ENCODE measurements at regions not wholly inside any gene's neighbourhood (a gene's known extent, or its start where the extent isn't known, plus 50 kb on each side); places are given as distances from the start of the nearest gene placed in this dataset.

- TF ChIP-seq, protein P1, sequence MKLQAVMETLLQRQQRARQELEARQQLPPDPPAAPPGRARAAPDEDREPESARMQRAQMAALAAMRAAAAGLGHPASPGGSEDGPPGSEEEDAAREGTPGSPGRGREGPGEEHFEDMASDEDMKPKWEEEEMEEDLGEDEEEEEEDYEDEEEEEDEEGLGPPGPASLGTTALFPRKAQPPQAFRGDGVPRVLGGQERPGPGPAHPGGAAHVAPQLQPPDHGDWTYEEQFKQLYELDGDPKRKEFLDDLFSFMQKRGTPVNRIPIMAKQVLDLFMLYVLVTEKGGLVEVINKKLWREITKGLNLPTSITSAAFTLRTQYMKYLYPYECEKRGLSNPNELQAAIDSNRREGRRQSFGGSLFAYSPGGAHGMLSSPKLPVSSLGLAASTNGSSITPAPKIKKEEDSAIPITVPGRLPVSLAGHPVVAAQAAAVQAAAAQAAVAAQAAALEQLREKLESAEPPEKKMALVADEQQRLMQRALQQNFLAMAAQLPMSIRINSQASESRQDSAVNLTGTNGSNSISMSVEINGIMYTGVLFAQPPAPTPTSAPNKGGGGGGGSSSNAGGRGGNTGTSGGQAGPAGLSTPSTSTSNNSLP (IDR thresholded peaks at IDR 0.05; ENCODE audit: low read depth, low read length): no peak
- no peak for TF ChIP-seq ZNF770 (CRISPR knock-in tag; IDR thresholded peaks at IDR 0.05)
These were observed 823.1 kb downstream of the EPHA4 start (continued) for GRCh38 chr2:220748875-220749479.

GRCh38 chr2:220753486-220753885 lies 818.6 kb downstream of the EPHA4 start:
- no peak overlapping the region for H2AFZ ChIP-seq (ENCODE audit: low read length)
- no TSS peak for BruUV-seq (replicated peaks)
- intact Hi-C loops (cut with micrococcal nuclease; ENCODE audit: unreplicated experiment) (no loop called here), in situ Hi-C loops (cut with HindIII; ENCODE audit: extremely low pct_ligation_motif_present, low pct_unique_long_range_greater_than_20kb) (no loop called here)
- no peak for DNase-seq (ENCODE audit: low spot score)
- ATAC-seq: no peak
- CTCF ChIA-PET (ENCODE audit: low intra/inter-chr PET ratio, low total read pairs): no interaction called here
- H3K36me3 ChIP-seq (replicated peaks in 1 of 2; ENCODE audit: control insufficient read depth in 1 of 2, insufficient read depth in 2 of 2, low read length in 2 of 2): no peaks in the 10 kb centered on the region
- H3K27ac ChIP-seq (ENCODE audit: extremely low read length, insufficient read depth, low read length): no peak overlapping the region
- no peak overlapping the region for H3K4me3 ChIP-seq (replicated peaks in 1 of 3; ENCODE audit: insufficient read depth in 1 of 3, low read depth in 2 of 3, low read length in 3 of 3)
- no peaks in the 10 kb centered on the region for H3K79me2 ChIP-seq (ENCODE audit: insufficient read depth, low read length)
- peaks cover 66% of the 10 kb centered on the region for H3K9me3 ChIP-seq (ENCODE audit: low read length)
- H3K27me3 ChIP-seq (ENCODE audit: control insufficient read depth in 1 of 2, insufficient read depth in 2 of 2, low read length in 2 of 2): no peaks in the 10 kb centered on the region
- no peak for FAIRE-seq
- POLR2A ChIA-PET: no interaction called here
- no peak overlapping the region for H3K4me2 ChIP-seq (ENCODE audit: low read depth, low read length)
- no peak overlapping the region for H3K9ac ChIP-seq (ENCODE audit: insufficient read depth, low read depth, low read length)
- H3K4me1 ChIP-seq (ENCODE audit: insufficient read depth, low read length): no peaks in the 10 kb centered on the region
- TF ChIP-seq ZNF556 (CRISPR knock-in tag; IDR thresholded peaks at IDR 0.05; ENCODE audit: borderline replicate concordance) (no peak), ZNF746 (CRISPR knock-in tag; IDR thresholded peaks at IDR 0.05) (no peak), ZUFSP (CRISPR knock-in tag; IDR thresholded peaks at IDR 0.05; ENCODE audit: borderline replicate concordance) (no peak), KLF12 (CRISPR knock-in tag; IDR thresholded peaks at IDR 0.05; ENCODE audit: borderline replicate concordance) (no peak), ZNF672 (CRISPR knock-in tag; IDR thresholded peaks at IDR 0.05) (no peak), SETDB1 (CRISPR knock-in tag; IDR thresholded peaks at IDR 0.05; ENCODE audit: borderline replicate concordance) (no peak), ZNF775 (CRISPR knock-in tag; IDR thresholded peaks at IDR 0.05; ENCODE audit: borderline replicate concordance) (no peak), ZNF251 (CRISPR knock-in tag; IDR thresholded peaks at IDR 0.05) (no peak)
- TF ChIP-seq, protein P2, sequence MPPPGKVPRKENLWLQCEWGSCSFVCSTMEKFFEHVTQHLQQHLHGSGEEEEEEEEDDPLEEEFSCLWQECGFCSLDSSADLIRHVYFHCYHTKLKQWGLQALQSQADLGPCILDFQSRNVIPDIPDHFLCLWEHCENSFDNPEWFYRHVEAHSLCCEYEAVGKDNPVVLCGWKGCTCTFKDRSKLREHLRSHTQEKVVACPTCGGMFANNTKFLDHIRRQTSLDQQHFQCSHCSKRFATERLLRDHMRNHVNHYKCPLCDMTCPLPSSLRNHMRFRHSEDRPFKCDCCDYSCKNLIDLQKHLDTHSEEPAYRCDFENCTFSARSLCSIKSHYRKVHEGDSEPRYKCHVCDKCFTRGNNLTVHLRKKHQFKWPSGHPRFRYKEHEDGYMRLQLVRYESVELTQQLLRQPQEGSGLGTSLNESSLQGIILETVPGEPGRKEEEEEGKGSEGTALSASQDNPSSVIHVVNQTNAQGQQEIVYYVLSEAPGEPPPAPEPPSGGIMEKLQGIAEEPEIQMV (CRISPR knock-in tag; IDR thresholded peaks at IDR 0.05; ENCODE audit: low read depth): no peak
- under 1% methylated on average over 3 of the region's 3 CpGs for WGBS (ENCODE audit: low lambda C conversion rate)
- no peaks in the 10 kb centered on the region for H4K20me1 ChIP-seq (ENCODE audit: insufficient read depth, low read length)
